Uterus (tissue), 3 donors: ENCODE measurements at regions not wholly inside any gene's neighbourhood (a gene's known extent, or its start where the extent isn't known, plus 50 kb on each side); places are given as distances from the start of the nearest gene placed in this dataset.

Source experiments
- DNase-seq, 2 donors: peaks; one replicate each; pipeline ENCODE4 v3.0.0-alpha.2; 2019 to 2020
- H3K27ac ChIP-seq, 2 donors: fragments of 200-600 bp; sonication (generic); 1 replicate in 1 of 2; 2 replicates in 1 of 2; pipeline ENCODE4 v1.5.1; 2016 to 2018
- H3K27me3 ChIP-seq, 2 donors: fragments of 200-600 bp; sonication (generic); one replicate each; pipeline ENCODE4 v1.5.1; 2018 to 2019; ENCODE audit warnings: control low read depth in 1 of 2
- H3K36me3 ChIP-seq, 2 donors: fragments of 200-600 bp; sonication (generic); one replicate each; pipeline ENCODE4 v1.5.1; 2019; ENCODE audit warnings: control low read depth in 1 of 2
- H3K4me1 ChIP-seq, 2 donors: fragments of 200-600 bp; sonication (generic); one replicate each; pipeline ENCODE4 v1.5.1; 2018 to 2019; ENCODE audit warnings: control low read depth in 1 of 2
- H3K4me3 ChIP-seq, 2 donors: fragments of 200-600 bp; sonication (generic); 1 replicate in 1 of 2; 2 replicates in 1 of 2; pipeline ENCODE4 v1.5.1; 2018 to 2019; ENCODE audit warnings: mild to moderate bottlenecking in 1 of 2
- H3K9me3 ChIP-seq, 2 donors: fragments of 200-600 bp; sonication (generic); one replicate each; pipeline ENCODE4 v1.5.1; 2019; ENCODE audit warnings: control low read depth in 1 of 2
- CTCF ChIP-seq, 4 experiments: fragments of 200-600 bp in 2 of 4; fragments of 450-650 bp in 2 of 4; sonication (generic) in 2 of 4; IDR thresholded peaks; one replicate each; pipeline ENCODE4 v1.5.1; 2016 to 2019; ENCODE audit warnings: antibody characterized with exemption in 4 of 4, mild to moderate bottlenecking in 2 of 4, moderate library complexity in 1 of 4
- POLR2A ChIP-seq, 2 donors: fragments of 450-650 bp; IDR thresholded peaks; one replicate each; pipeline ENCODE4 v1.6.1; 2016; ENCODE audit warnings: antibody characterized with exemption in 2 of 2, mild to moderate bottlenecking in 1 of 2, moderate library complexity in 1 of 2
- intact Hi-C: fragments of 100-400 bp; cut with DNase I; formaldehyde crosslinking; loops from one replicate; pipeline ENCODE4 v1.15.1; 2023; ENCODE audit warnings: low total_unique reads
- donor health status: DM: yes; HTN: yes; CAD: no.

DNA sequence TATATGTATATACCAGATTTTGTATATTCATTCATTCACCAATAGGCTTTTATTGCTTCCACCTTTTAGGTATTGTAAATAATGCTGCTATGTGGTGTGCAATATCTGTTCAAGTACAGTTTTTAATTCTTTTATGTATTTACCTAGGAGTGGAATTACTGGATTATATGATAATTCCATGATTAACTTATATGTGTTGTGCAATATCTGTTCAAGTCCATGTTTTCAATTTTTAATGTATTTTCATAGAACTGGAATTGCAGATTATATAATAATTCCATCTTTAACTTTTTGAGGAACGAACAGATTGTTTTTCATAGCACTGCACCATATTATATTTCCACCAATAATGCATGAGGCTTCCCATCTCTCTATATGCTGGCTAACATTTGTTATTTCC lies 50.6 kb upstream of the L3MBTL4 start:
- intact Hi-C loops, result no loop called here
- TF ChIP-seq POLR2A (IDR thresholded peaks at IDR 0.05), result no peak
- TF ChIP-seq CTCF (IDR thresholded peaks at IDR 0.05), result no peak
- DNase-seq, result no peak
- Histone ChIP-seq H3K9me3 (no peaks in the 10 kb centered on the region), H3K4me1 (no peaks in the 10 kb centered on the region), H3K36me3 (no peaks in the 10 kb centered on the region), H3K27ac (no peak overlapping the region), H3K4me3 (no peak overlapping the region), H3K27me3 (no peaks in the 10 kb centered on the region)

GRCh38 chr18:6476190-6476589 lies 61.5 kb upstream of the L3MBTL4 start:
- Histone ChIP-seq H3K27me3 (no peaks in the 10 kb centered on the region), H3K4me1 (no peaks in the 10 kb centered on the region), H3K9me3 (no peaks in the 10 kb centered on the region), H3K27ac (no peak overlapping the region), H3K4me3 (no peak overlapping the region), H3K36me3 (no peaks in the 10 kb centered on the region)
- intact Hi-C loops, result no loop called here
- no peak for DNase-seq
- TF ChIP-seq POLR2A (IDR thresholded peaks at IDR 0.05), result no peak
- TF ChIP-seq CTCF (IDR thresholded peaks at IDR 0.05), result no peak

DNA sequence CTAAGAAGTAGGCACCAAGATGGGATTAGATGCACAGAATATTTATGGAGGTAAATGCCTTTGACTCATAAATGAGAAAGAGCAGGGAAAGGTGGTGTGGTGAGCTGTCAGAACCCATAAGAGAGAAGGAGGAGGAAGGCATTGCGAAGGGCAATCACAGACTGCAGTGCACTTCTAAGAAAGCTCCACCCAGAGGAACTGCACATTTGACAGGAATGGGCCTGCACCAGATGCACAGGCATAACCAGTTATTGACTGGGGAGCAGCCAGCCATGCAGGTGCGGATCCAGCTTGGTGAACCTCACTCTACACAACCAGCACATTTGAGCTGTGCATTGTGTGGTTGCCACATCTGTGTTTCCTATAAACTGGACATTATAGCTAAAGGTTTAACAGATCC lies 62.2 kb upstream of the L3MBTL4 start:
- Histone ChIP-seq H3K27me3 (no peaks in the 10 kb centered on the region), H3K27ac (no peak overlapping the region), H3K36me3 (no peaks in the 10 kb centered on the region), H3K4me3 (no peak overlapping the region), H3K9me3 (no peaks in the 10 kb centered on the region), H3K4me1 (no peaks in the 10 kb centered on the region)
- no peak for DNase-seq
- intact Hi-C loops, result no loop called here
- no peak for TF ChIP-seq CTCF (IDR thresholded peaks at IDR 0.05)
- no peak for TF ChIP-seq POLR2A (IDR thresholded peaks at IDR 0.05)

- H3K27ac ChIP-seq, result no peak overlapping the region
- H3K36me3 ChIP-seq, result no peaks in the 10 kb centered on the region
- no peaks in the 10 kb centered on the region for H3K9me3 ChIP-seq
- no peak for TF ChIP-seq POLR2A (IDR thresholded peaks at IDR 0.05)
- no peak for TF ChIP-seq CTCF (IDR thresholded peaks at IDR 0.05)
- H3K4me1 ChIP-seq, result no peaks in the 10 kb centered on the region
- H3K27me3 ChIP-seq, result no peaks in the 10 kb centered on the region
- DNase-seq, result no peak
- intact Hi-C loops, result no loop called here
- no peak overlapping the region for H3K4me3 ChIP-seq
These were observed 63.4 kb upstream of the L3MBTL4 start for GRCh38 chr18:6478121-6478520.

DNA sequence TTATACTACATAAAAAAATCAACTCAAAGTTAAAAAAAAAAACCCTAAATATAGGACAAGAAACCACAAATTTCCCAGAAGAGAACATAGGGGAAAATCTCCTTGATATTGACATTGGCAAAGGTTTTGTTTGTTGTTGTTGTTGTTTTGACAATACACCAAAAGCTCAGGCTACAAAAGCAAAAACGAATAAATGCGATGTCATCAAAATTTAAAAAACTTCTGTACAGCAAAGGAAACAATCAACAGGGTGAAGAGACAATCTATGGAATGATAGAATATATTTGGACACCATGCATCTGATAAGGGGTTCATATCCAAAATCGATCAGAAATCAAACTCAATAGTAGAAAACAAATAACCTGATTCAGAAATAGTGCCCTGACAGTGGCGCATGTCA lies 65.0 kb upstream of the L3MBTL4 start:
- no peak overlapping the region for H3K4me3 ChIP-seq
- H3K27ac ChIP-seq, result no peak overlapping the region
- TF ChIP-seq CTCF (IDR thresholded peaks at IDR 0.05), result no peak
- TF ChIP-seq POLR2A (IDR thresholded peaks at IDR 0.05), result no peak
- no peak for DNase-seq
- intact Hi-C loops, result no loop called here
- H3K4me1 ChIP-seq, result no peaks in the 10 kb centered on the region
- H3K36me3 ChIP-seq, result no peaks in the 10 kb centered on the region
- no peaks in the 10 kb centered on the region for H3K9me3 ChIP-seq
- H3K27me3 ChIP-seq, result no peaks in the 10 kb centered on the region
